ENCODE measurements at regions not wholly inside any gene's neighbourhood (a gene's known extent, or its start where the extent isn't known, plus 50 kb on each side); places are given as distances from the start of the nearest gene placed in this dataset.

GRCh38 chr1:112040891-112041740, 51.6 kb upstream of the KCND3 start:
- H3K27ac Mint-ChIP-seq, result no peak overlapping the region
- H3K27me3 Mint-ChIP-seq (ENCODE audit: low read depth, poor library complexity), result peaks cover 14% of the 10 kb centered on the region
- no peak for DNase-seq
- no peaks in the 10 kb centered on the region for H3K4me1 Mint-ChIP-seq
- no peaks in the 10 kb centered on the region for H3K36me3 Mint-ChIP-seq (ENCODE audit: low read depth)
- no peak overlapping the region for H3K4me3 Mint-ChIP-seq
- TF ChIP-seq CTCF (IDR thresholded peaks at IDR 0.05), result no peak
- no peaks in the 10 kb centered on the region for H3K9me3 Mint-ChIP-seq

DNA sequence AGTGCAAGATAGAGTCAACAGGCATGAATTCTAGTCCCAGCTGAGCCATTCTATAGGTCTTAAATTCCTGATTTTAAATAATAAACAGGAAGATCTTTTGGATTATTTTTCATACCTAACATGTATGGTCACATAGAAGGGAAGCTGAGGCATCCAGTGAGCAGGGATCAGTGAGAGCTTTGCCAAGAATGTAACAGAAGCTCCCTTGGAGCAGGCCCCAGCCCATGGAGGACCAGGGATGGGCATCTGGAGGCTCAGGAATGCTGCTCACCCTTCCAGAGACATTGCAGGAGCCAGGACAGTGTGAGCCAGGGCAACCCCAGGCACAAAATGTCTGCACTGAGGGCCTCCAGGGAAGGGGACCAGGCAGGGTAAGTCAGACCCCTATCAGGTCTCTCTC, 54.4 kb upstream of the KCND3 start:
- no peaks in the 10 kb centered on the region for H3K36me3 Mint-ChIP-seq (ENCODE audit: low read depth)

DNA sequence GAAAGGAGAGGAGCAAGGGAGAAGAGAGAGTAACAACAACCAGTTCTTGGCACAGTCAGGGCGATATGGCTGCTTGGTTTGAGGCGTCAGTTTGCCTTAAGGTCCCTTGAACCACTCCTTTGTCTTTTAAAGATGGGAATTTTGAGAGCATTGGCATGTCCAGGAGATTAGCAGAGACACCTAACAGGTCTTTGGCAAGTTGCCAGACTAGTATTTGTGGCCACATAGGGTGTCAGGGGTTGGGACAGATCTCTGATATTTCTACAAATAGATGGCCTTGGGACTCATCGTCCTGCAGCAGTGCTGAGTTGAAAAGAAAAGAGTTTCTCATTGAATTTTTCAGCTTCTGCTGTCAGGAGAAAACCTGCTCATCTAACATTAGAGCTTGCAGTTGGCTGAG, 55.3 kb upstream of the KCND3 start:
- Mint-ChIP-seq H3K4me3 (no peak overlapping the region), H3K36me3 (ENCODE audit: low read depth) (no peaks in the 10 kb centered on the region), H3K27me3 (ENCODE audit: low read depth, poor library complexity) (peaks cover 13% of the 10 kb centered on the region), H3K27ac (no peak overlapping the region), H3K9me3 (no peaks in the 10 kb centered on the region), H3K4me1 (no peaks in the 10 kb centered on the region)
- DNase-seq, result no peak
- TF ChIP-seq CTCF (IDR thresholded peaks at IDR 0.05), result no peak

More for the DNA sequence above, 54.4 kb upstream of the KCND3 start:
- Mint-ChIP-seq H3K27ac (no peak overlapping the region), H3K4me1 (no peaks in the 10 kb centered on the region), H3K9me3 (no peaks in the 10 kb centered on the region), H3K4me3 (no peak overlapping the region), H3K27me3 (ENCODE audit: low read depth, poor library complexity) (peaks cover 13% of the 10 kb centered on the region)
- no peak for TF ChIP-seq CTCF (IDR thresholded peaks at IDR 0.05)
- no peak for DNase-seq

GRCh38 chr1:112046630-112047029, 57.2 kb upstream of the KCND3 start:
- H3K4me1 Mint-ChIP-seq, result no peaks in the 10 kb centered on the region

DNA sequence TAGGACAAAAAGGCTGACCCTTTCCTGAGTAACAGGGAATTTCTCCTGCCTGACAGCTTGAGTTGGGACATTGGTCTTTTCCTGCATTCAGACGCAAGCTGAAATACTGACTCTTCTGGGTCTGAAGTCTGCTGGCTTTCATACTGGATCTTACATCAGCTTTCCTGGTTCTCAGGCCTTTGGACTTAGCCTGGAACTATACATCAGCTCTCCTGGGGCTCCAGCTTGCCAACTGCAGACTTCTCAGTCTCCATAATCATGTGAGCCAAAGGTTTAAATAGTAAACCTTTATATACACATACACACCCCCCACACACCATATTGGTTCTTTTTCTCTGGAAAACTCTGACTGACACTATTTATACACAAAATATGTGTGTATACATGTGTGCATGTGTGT, 59.0 kb upstream of the KCND3 start:
- no peak for TF ChIP-seq CTCF (IDR thresholded peaks at IDR 0.05)
- H3K9me3 Mint-ChIP-seq, result no peaks in the 10 kb centered on the region
- H3K36me3 Mint-ChIP-seq (ENCODE audit: low read depth), result no peaks in the 10 kb centered on the region
- peaks cover 13% of the 10 kb centered on the region for H3K27me3 Mint-ChIP-seq (ENCODE audit: low read depth, poor library complexity)
- H3K27ac Mint-ChIP-seq, result no peak overlapping the region
- no peak for DNase-seq
- H3K4me3 Mint-ChIP-seq, result no peak overlapping the region
- no peaks in the 10 kb centered on the region for H3K4me1 Mint-ChIP-seq

More at GRCh38 chr1:112046630-112047029, 57.2 kb upstream of the KCND3 start:
- no peak for TF ChIP-seq CTCF (IDR thresholded peaks at IDR 0.05)
- no peaks in the 10 kb centered on the region for H3K36me3 Mint-ChIP-seq (ENCODE audit: low read depth)
- peaks cover 13% of the 10 kb centered on the region for H3K27me3 Mint-ChIP-seq (ENCODE audit: low read depth, poor library complexity)
- no peak for DNase-seq
- H3K4me3 Mint-ChIP-seq, result no peak overlapping the region
- no peak overlapping the region for H3K27ac Mint-ChIP-seq
- H3K9me3 Mint-ChIP-seq, result no peaks in the 10 kb centered on the region

GRCh38 chr1:112054510-112054909, 65.0 kb upstream of the KCND3 start:
- Mint-ChIP-seq H3K9me3 (no peaks in the 10 kb centered on the region), H3K36me3 (ENCODE audit: low read depth) (no peaks in the 10 kb centered on the region), H3K4me3 (no peak overlapping the region), H3K27me3 (ENCODE audit: low read depth, poor library complexity) (peaks cover 9% of the 10 kb centered on the region), H3K27ac (no peak overlapping the region), H3K4me1 (peaks cover 8% of the 10 kb centered on the region)
- no peak for DNase-seq
- no peak for TF ChIP-seq CTCF (IDR thresholded peaks at IDR 0.05)

Measured in nephron progenitor cell (in vitro differentiated cells).